ENCODE measurements at regions not wholly inside any gene's neighbourhood (a gene's known extent, or its start where the extent isn't known, plus 50 kb on each side); places are given as distances from the start of the nearest gene placed in this dataset.
"Not testable (repeated sequence)": the region's sequence is repeated elsewhere in the genome, so short reads cannot be mapped to it uniquely, and the experiment has no call there.

GRCh38 chr5:135735831-135736230, 98.6 kb upstream of the SLC25A48 start:
- no peak overlapping the region for H3K23ac ChIP-seq (ENCODE audit: low read depth, low read length, poor library complexity)

GRCh38 chr5:135734956-135735355, 99.5 kb upstream of the SLC25A48 start:
- not testable (repeated sequence) for H4K8ac ChIP-seq (ENCODE audit: low read depth, low read length); H2BK15ac ChIP-seq (ENCODE audit: low read length); H3K23ac ChIP-seq (ENCODE audit: low read depth, low read length, poor library complexity); H3K18ac ChIP-seq (ENCODE audit: low read length); H2BK120ac ChIP-seq (ENCODE audit: low read depth, low read length); H2AFZ ChIP-seq (ENCODE audit: low read length); H3K4me2 ChIP-seq (ENCODE audit: insufficient read depth, low read length, poor library complexity, severe bottlenecking); H3K14ac ChIP-seq (ENCODE audit: low read length); H3K4me3 ChIP-seq (ENCODE audit: low read length in 2 of 2); H3K79me1 ChIP-seq (ENCODE audit: low read depth, low read length); H3K27ac ChIP-seq (replicated peaks; ENCODE audit: low read length); H3K9ac ChIP-seq (ENCODE audit: low read depth, low read length, poor library complexity); H2BK12ac ChIP-seq (ENCODE audit: low read length); H3K27me3 ChIP-seq (ENCODE audit: control insufficient read depth in 3 of 3, insufficient read depth in 3 of 3, low read depth in 1 of 3, low read length in 3 of 3); H2BK5ac ChIP-seq (ENCODE audit: low read length); H2AK5ac ChIP-seq (ENCODE audit: low read depth, low read length); H3K4ac ChIP-seq (ENCODE audit: low read length); DNase-seq (ENCODE audit: low spot score); H3K4me1 ChIP-seq (ENCODE audit: control insufficient read depth in 2 of 2, insufficient read depth in 1 of 2, low read depth in 1 of 2, low read length in 2 of 2); H3K36me3 ChIP-seq (replicated peaks in 1 of 2; ENCODE audit: control insufficient read depth in 2 of 2, insufficient read depth in 2 of 2, low read length in 2 of 2); H4K91ac ChIP-seq (ENCODE audit: low read depth, low read length, poor library complexity); H3K9me3 ChIP-seq (replicated peaks in 1 of 2; ENCODE audit: control insufficient read depth in 2 of 2, insufficient read depth in 1 of 2, low read depth in 1 of 2, low read length in 2 of 2)
- WGBS, 2 donors (ENCODE audit: extremely low coverage in 2 of 2, insufficient read length in 2 of 2, insufficient replicate concordance in 1 of 2), result no CpG with 5 or more reads among the region's 8 CpGs

More at GRCh38 chr5:135735831-135736230, 98.6 kb upstream of the SLC25A48 start:
- Histone ChIP-seq H2BK5ac (ENCODE audit: low read length) (no peak overlapping the region), H3K27me3 (ENCODE audit: control insufficient read depth in 3 of 3, insufficient read depth in 3 of 3, low read depth in 1 of 3, low read length in 3 of 3) (peaks cover 0 to 4% (median 0%) of the 10 kb centered on the region in 3 experiments), H3K4me3 (ENCODE audit: low read length in 2 of 2) (no peak overlapping the region), H3K79me1 (ENCODE audit: low read depth, low read length) (no peaks in the 10 kb centered on the region), H3K9me3 (replicated peaks in 1 of 2; ENCODE audit: control insufficient read depth in 2 of 2, insufficient read depth in 1 of 2, low read depth in 1 of 2, low read length in 2 of 2) (no peaks in the 10 kb centered on the region), H2AFZ (ENCODE audit: low read length) (no peak overlapping the region), H3K18ac (ENCODE audit: low read length) (no peak overlapping the region), H2BK12ac (ENCODE audit: low read length) (no peak overlapping the region), H2AK5ac (ENCODE audit: low read depth, low read length) (no peak overlapping the region), H3K27ac (replicated peaks; ENCODE audit: low read length) (no peak overlapping the region), H3K36me3 (replicated peaks in 1 of 2; ENCODE audit: control insufficient read depth in 2 of 2, insufficient read depth in 2 of 2, low read length in 2 of 2) (no peaks in the 10 kb centered on the region), H3K9ac (ENCODE audit: low read depth, low read length, poor library complexity) (no peak overlapping the region), H3K4ac (ENCODE audit: low read length) (no peak overlapping the region), H2BK120ac (ENCODE audit: low read depth, low read length) (no peak overlapping the region), H4K8ac (ENCODE audit: low read depth, low read length) (no peak overlapping the region), H4K91ac (ENCODE audit: low read depth, low read length, poor library complexity) (no peak overlapping the region), H2BK15ac (ENCODE audit: low read length) (no peak overlapping the region), H3K4me2 (ENCODE audit: insufficient read depth, low read length, poor library complexity, severe bottlenecking) (no peak overlapping the region), H3K4me1 (ENCODE audit: control insufficient read depth in 2 of 2, insufficient read depth in 1 of 2, low read depth in 1 of 2, low read length in 2 of 2) (no peaks in the 10 kb centered on the region), H3K14ac (ENCODE audit: low read length) (no peak overlapping the region)
- no peak for DNase-seq (ENCODE audit: low spot score)
- no CpG with 5 or more reads among the region's 6 CpGs for WGBS, 2 donors (ENCODE audit: extremely low coverage in 2 of 2, insufficient read length in 2 of 2, insufficient replicate concordance in 1 of 2)

GRCh38 chr5:135731034-135731433, 103.4 kb upstream of the SLC25A48 start:
- H2BK5ac ChIP-seq (ENCODE audit: low read length); H3K23ac ChIP-seq (ENCODE audit: low read depth, low read length, poor library complexity); H2AFZ ChIP-seq (ENCODE audit: low read length); H3K18ac ChIP-seq (ENCODE audit: low read length); H3K4me3 ChIP-seq (ENCODE audit: low read length in 2 of 2); H2BK120ac ChIP-seq (ENCODE audit: low read depth, low read length); H4K91ac ChIP-seq (ENCODE audit: low read depth, low read length, poor library complexity); DNase-seq (ENCODE audit: low spot score); H2BK15ac ChIP-seq (ENCODE audit: low read length); H3K14ac ChIP-seq (ENCODE audit: low read length); H3K27ac ChIP-seq (replicated peaks; ENCODE audit: low read length); H3K9me3 ChIP-seq (replicated peaks in 1 of 2; ENCODE audit: control insufficient read depth in 2 of 2, insufficient read depth in 1 of 2, low read depth in 1 of 2, low read length in 2 of 2); H4K8ac ChIP-seq (ENCODE audit: low read depth, low read length); H3K4ac ChIP-seq (ENCODE audit: low read length); H3K79me1 ChIP-seq (ENCODE audit: low read depth, low read length); H3K4me1 ChIP-seq (ENCODE audit: control insufficient read depth in 2 of 2, insufficient read depth in 1 of 2, low read depth in 1 of 2, low read length in 2 of 2); H3K4me2 ChIP-seq (ENCODE audit: insufficient read depth, low read length, poor library complexity, severe bottlenecking); H3K27me3 ChIP-seq (ENCODE audit: control insufficient read depth in 3 of 3, insufficient read depth in 3 of 3, low read depth in 1 of 3, low read length in 3 of 3); H3K36me3 ChIP-seq (replicated peaks in 1 of 2; ENCODE audit: control insufficient read depth in 2 of 2, insufficient read depth in 2 of 2, low read length in 2 of 2); H3K9ac ChIP-seq (ENCODE audit: low read depth, low read length, poor library complexity); H2AK5ac ChIP-seq (ENCODE audit: low read depth, low read length); H2BK12ac ChIP-seq (ENCODE audit: low read length): not testable (repeated sequence)
- no CpG with 5 or more reads among the region's 1 CpG for WGBS, 2 donors (ENCODE audit: extremely low coverage in 2 of 2, insufficient read length in 2 of 2, insufficient replicate concordance in 1 of 2)

- not testable (repeated sequence) for H4K91ac ChIP-seq (ENCODE audit: low read depth, low read length, poor library complexity); H2BK5ac ChIP-seq (ENCODE audit: low read length); H2BK12ac ChIP-seq (ENCODE audit: low read length); H3K23ac ChIP-seq (ENCODE audit: low read depth, low read length, poor library complexity); H3K4me3 ChIP-seq (ENCODE audit: low read length in 2 of 2); H2AK5ac ChIP-seq (ENCODE audit: low read depth, low read length); H3K4me2 ChIP-seq (ENCODE audit: insufficient read depth, low read length, poor library complexity, severe bottlenecking); H3K27ac ChIP-seq (replicated peaks; ENCODE audit: low read length); H3K27me3 ChIP-seq (ENCODE audit: control insufficient read depth in 3 of 3, insufficient read depth in 3 of 3, low read depth in 1 of 3, low read length in 3 of 3); H3K79me1 ChIP-seq (ENCODE audit: low read depth, low read length); H2AFZ ChIP-seq (ENCODE audit: low read length); H3K14ac ChIP-seq (ENCODE audit: low read length); H2BK120ac ChIP-seq (ENCODE audit: low read depth, low read length); H3K18ac ChIP-seq (ENCODE audit: low read length); H2BK15ac ChIP-seq (ENCODE audit: low read length); DNase-seq (ENCODE audit: low spot score); H3K4me1 ChIP-seq (ENCODE audit: control insufficient read depth in 2 of 2, insufficient read depth in 1 of 2, low read depth in 1 of 2, low read length in 2 of 2); H3K4ac ChIP-seq (ENCODE audit: low read length); H4K8ac ChIP-seq (ENCODE audit: low read depth, low read length); H3K36me3 ChIP-seq (replicated peaks in 1 of 2; ENCODE audit: control insufficient read depth in 2 of 2, insufficient read depth in 2 of 2, low read length in 2 of 2); H3K9me3 ChIP-seq (replicated peaks in 1 of 2; ENCODE audit: control insufficient read depth in 2 of 2, insufficient read depth in 1 of 2, low read depth in 1 of 2, low read length in 2 of 2); H3K9ac ChIP-seq (ENCODE audit: low read depth, low read length, poor library complexity)
- WGBS, 2 donors (ENCODE audit: extremely low coverage in 2 of 2, insufficient read length in 2 of 2, insufficient replicate concordance in 1 of 2), result no CpG with 5 or more reads among the region's 1 CpG
These were observed 104.3 kb upstream of the SLC25A48 start for GRCh38 chr5:135730161-135730560.

Measured in neuronal stem cell (in vitro differentiated cells).